ENCODE measurements at regions not wholly inside any gene's neighbourhood (a gene's known extent, or its start where the extent isn't known, plus 50 kb on each side); places are given as distances from the start of the nearest gene placed in this dataset.
"Not testable (repeated sequence)": the region's sequence is repeated elsewhere in the genome, so short reads cannot be mapped to it uniquely, and the experiment has no call there.

GRCh38 chr2:111579500-111580134 lies 304.4 kb downstream of the ANAPC1 start:
- not testable (repeated sequence) for DNase-seq (ENCODE audit: insufficient read length, low spot score); FAIRE-seq

GRCh38 chr2:111580616-111581015 lies 303.4 kb downstream of the ANAPC1 start:
- not testable (repeated sequence) for FAIRE-seq; DNase-seq (ENCODE audit: insufficient read length, low spot score)

- not testable (repeated sequence) for DNase-seq (ENCODE audit: insufficient read length, low spot score); FAIRE-seq
Observed at GRCh38 chr2:111582090-111582489, 301.9 kb downstream of the ANAPC1 start.

GRCh38 chr2:111583480-111583879 lies 300.5 kb downstream of the ANAPC1 start:
- DNase-seq (ENCODE audit: insufficient read length, low spot score); FAIRE-seq: not testable (repeated sequence)

- FAIRE-seq, result not testable (repeated sequence)
Observed at GRCh38 chr2:111584540-111584939, 299.5 kb downstream of the ANAPC1 start.

GRCh38 chr2:111584950-111585349 lies 299.0 kb downstream of the ANAPC1 start:
- not testable (repeated sequence) for FAIRE-seq; DNase-seq (ENCODE audit: insufficient read length, low spot score)

More at GRCh38 chr2:111584540-111584939, 299.5 kb downstream of the ANAPC1 start:
- not testable (repeated sequence) for DNase-seq (ENCODE audit: insufficient read length, low spot score)

- FAIRE-seq; DNase-seq (ENCODE audit: insufficient read length, low spot score): not testable (repeated sequence)
Observed at GRCh38 chr2:111586014-111586413, 298.0 kb downstream of the ANAPC1 start.

GRCh38 chr2:111595072-111595471 lies 288.9 kb downstream of the ANAPC1 start:
- not testable (repeated sequence) for FAIRE-seq; DNase-seq (ENCODE audit: insufficient read length, low spot score)

- FAIRE-seq; DNase-seq (ENCODE audit: insufficient read length, low spot score): not testable (repeated sequence)
Observed at GRCh38 chr2:111596808-111597705, 286.9 kb downstream of the ANAPC1 start.

- not testable (repeated sequence) for FAIRE-seq; DNase-seq (ENCODE audit: insufficient read length, low spot score)
Observed at GRCh38 chr2:111598944-111599343, 285.0 kb downstream of the ANAPC1 start.

GRCh38 chr2:111602259-111602658 lies 281.7 kb downstream of the ANAPC1 start:
- FAIRE-seq; DNase-seq (ENCODE audit: insufficient read length, low spot score): not testable (repeated sequence)

- not testable (repeated sequence) for DNase-seq (ENCODE audit: insufficient read length, low spot score); FAIRE-seq
Observed at GRCh38 chr2:111605798-111606197, 278.2 kb downstream of the ANAPC1 start.

- not testable (repeated sequence) for DNase-seq (ENCODE audit: insufficient read length, low spot score); FAIRE-seq
Observed at GRCh38 chr2:111606632-111607031, 277.4 kb downstream of the ANAPC1 start.

GRCh38 chr2:111609146-111609844 lies 274.7 kb downstream of the ANAPC1 start:
- not testable (repeated sequence) for FAIRE-seq; DNase-seq (ENCODE audit: insufficient read length, low spot score)

- not testable (repeated sequence) for DNase-seq (ENCODE audit: insufficient read length, low spot score); FAIRE-seq
Observed at GRCh38 chr2:111610035-111610434, 274.0 kb downstream of the ANAPC1 start.
